Activated CD4-positive, alpha-beta T cell treated with anti-CD3 and anti-CD28 coated beads for 36 hours (primary cell): ENCODE measurements at regions not wholly inside any gene's neighbourhood (a gene's known extent, or its start where the extent isn't known, plus 50 kb on each side); places are given as distances from the start of the nearest gene placed in this dataset.
"Not testable (repeated sequence)": the region's sequence is repeated elsewhere in the genome, so short reads cannot be mapped to it uniquely, and the experiment has no call there.

ENCODE experiments used
- ATAC-seq: fragments of 200-7000 bp; cut with Tn5 transposase; one replicate; pipeline ENCODE4 v1.10.0; 2021; ENCODE audit warnings: mild to moderate bottlenecking, moderate library complexity
- CTCF ChIA-PET: fragments of 350-600 bp; sonication (Branson Sonifier 250); formaldehyde crosslinking; loops from one replicate; lab custom pipeline; 2021; ENCODE audit warnings: antibody characterized with exemption; lab: Charles Lee
- POLR2A ChIA-PET: fragments of 350-600 bp; sonication (Branson Sonifier 250); formaldehyde crosslinking; loops from one replicate; lab custom pipeline; 2021; ENCODE audit warnings: antibody characterized with exemption, inconsistent platforms; lab: Charles Lee
- DNase-seq: peaks from one replicate; pipeline ENCODE4 v3.0.0-alpha.2; 2020
- H3K27ac Mint-ChIP-seq: one replicate; pipeline ENCODE4 v1.8.0; 2021; ENCODE audit warnings: mixed read lengths
- H3K27me3 Mint-ChIP-seq: one replicate; pipeline ENCODE4 v1.8.0; 2021; ENCODE audit warnings: mixed read lengths
- H3K36me3 Mint-ChIP-seq: one replicate; pipeline ENCODE4 v1.8.0; 2021; ENCODE audit warnings: low read depth, mixed read lengths
- H3K4me1 Mint-ChIP-seq: one replicate; pipeline ENCODE4 v1.8.0; 2021; ENCODE audit warnings: mixed read lengths
- H3K4me3 Mint-ChIP-seq: one replicate; pipeline ENCODE4 v1.8.0; 2021; ENCODE audit warnings: mild to moderate bottlenecking, moderate library complexity, mixed read lengths
- H3K9me3 Mint-ChIP-seq: one replicate; pipeline ENCODE4 v1.8.0; 2021; ENCODE audit warnings: low read depth, mixed read lengths
- intact Hi-C, 2 experiments: fragments of 100-400 bp; cut with DNase I in 1 of 2; cut with micrococcal nuclease in 1 of 2; formaldehyde crosslinking; loops; one replicate each; pipeline versions ENCODE4 v1.14.2 to v1.15.1; 2022 to 2024; cut with DNase I, micrococcal nuclease

DNA sequence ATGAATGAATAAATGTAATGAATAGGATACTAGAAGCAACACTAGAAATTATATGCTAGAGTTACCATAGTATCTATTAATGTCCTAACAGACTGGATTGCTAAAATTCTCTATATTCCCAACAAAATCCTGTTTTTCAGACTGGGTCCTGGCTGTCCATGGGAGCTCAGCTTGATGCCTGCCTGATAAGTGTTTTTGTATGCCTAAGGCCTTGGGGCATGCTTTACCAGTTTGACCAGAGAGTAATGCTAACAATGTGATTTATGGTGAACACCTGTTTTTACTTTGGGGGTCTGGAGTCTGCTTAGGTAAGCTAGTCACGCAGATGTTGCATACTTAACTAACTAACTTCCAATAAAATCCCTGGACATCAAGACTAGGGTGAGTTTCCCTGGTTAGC lies 318.8 kb upstream of the DEPDC1 start:
- no peak overlapping the region for H3K4me3 Mint-ChIP-seq
- intact Hi-C loops = no loop called here
- no peak for ATAC-seq
- POLR2A ChIA-PET = no interaction called here
- no peaks in the 10 kb centered on the region for H3K4me1 Mint-ChIP-seq
- no peak overlapping the region for H3K27ac Mint-ChIP-seq
- no peak for DNase-seq
- no peaks in the 10 kb centered on the region for H3K36me3 Mint-ChIP-seq
- CTCF ChIA-PET = no interaction called here
- H3K9me3 Mint-ChIP-seq = peaks cover 2% of the 10 kb centered on the region
- no peaks in the 10 kb centered on the region for H3K27me3 Mint-ChIP-seq

- ATAC-seq, POLR2A ChIA-PET, CTCF ChIA-PET, H3K27me3 Mint-ChIP-seq, DNase-seq, H3K27ac Mint-ChIP-seq, intact Hi-C loops, H3K36me3 Mint-ChIP-seq, H3K4me1 Mint-ChIP-seq, H3K4me3 Mint-ChIP-seq, H3K9me3 Mint-ChIP-seq: not testable (repeated sequence)
Observed at GRCh38 chr1:68817505-68818210, 320.8 kb upstream of the DEPDC1 start.

GRCh38 chr1:68819190-68819829 lies 322.4 kb upstream of the DEPDC1 start:
- Mint-ChIP-seq H3K4me1 (no peaks in the 10 kb centered on the region), H3K27me3 (no peaks in the 10 kb centered on the region), H3K36me3 (no peaks in the 10 kb centered on the region), H3K9me3 (peaks cover 6% of the 10 kb centered on the region), H3K4me3 (no peak overlapping the region), H3K27ac (no peak overlapping the region)
- intact Hi-C loops = no loop called here
- ATAC-seq (no peak), DNase-seq (no peak)
- POLR2A ChIA-PET = no interaction called here
- CTCF ChIA-PET = no interaction called here

DNA sequence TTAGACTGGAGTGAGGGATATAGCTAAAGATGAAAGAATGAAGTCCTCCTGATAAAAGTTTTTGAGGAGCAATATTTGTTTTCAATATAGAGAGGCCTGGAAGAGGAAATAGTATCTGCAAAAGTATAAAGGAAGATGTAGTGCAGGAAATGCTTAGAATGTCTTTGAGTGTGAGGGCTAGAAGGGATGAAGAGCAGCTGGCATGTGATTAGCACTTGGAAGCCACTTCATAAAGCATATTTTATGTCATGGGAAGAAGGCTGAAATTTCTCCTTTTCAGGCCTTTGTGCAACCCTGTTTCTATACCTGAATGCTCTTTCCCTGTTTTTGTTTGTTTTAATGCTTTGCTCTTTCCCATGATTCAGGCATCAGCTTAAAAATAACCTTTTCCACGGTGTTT lies 323.3 kb upstream of the DEPDC1 start:
- ChIA-PET CTCF (interaction anchor here (1.2 kb wide), 1 partner anchor 8 kb away, joined by 3 read pairs; no protein-coding TSS in a partner anchor), POLR2A (no interaction called here)
- no peak overlapping the region for H3K27ac Mint-ChIP-seq
- H3K4me3 Mint-ChIP-seq = no peak overlapping the region
- DNase-seq = no peak
- ATAC-seq = no peak
- H3K9me3 Mint-ChIP-seq = peaks cover 6% of the 10 kb centered on the region
- H3K4me1 Mint-ChIP-seq = no peaks in the 10 kb centered on the region
- H3K27me3 Mint-ChIP-seq = no peaks in the 10 kb centered on the region
- no peaks in the 10 kb centered on the region for H3K36me3 Mint-ChIP-seq
- intact Hi-C loops = no loop called here

GRCh38 chr1:68826836-68827235 lies 330.0 kb upstream of the DEPDC1 start:
- Mint-ChIP-seq H3K36me3 (no peaks in the 10 kb centered on the region), H3K4me1 (no peaks in the 10 kb centered on the region), H3K9me3 (peaks cover 10% of the 10 kb centered on the region), H3K27ac (no peak overlapping the region), H3K4me3 (no peak overlapping the region), H3K27me3 (no peaks in the 10 kb centered on the region)
- intact Hi-C loops = no loop called here
- DNase-seq (no peak), ATAC-seq (no peak)
- POLR2A ChIA-PET = no interaction called here
- CTCF ChIA-PET = interaction anchor here (0.7 kb wide), 1 partner anchor 384 kb away, joined by 4 read pairs; no protein-coding TSS in a partner anchor

DNA sequence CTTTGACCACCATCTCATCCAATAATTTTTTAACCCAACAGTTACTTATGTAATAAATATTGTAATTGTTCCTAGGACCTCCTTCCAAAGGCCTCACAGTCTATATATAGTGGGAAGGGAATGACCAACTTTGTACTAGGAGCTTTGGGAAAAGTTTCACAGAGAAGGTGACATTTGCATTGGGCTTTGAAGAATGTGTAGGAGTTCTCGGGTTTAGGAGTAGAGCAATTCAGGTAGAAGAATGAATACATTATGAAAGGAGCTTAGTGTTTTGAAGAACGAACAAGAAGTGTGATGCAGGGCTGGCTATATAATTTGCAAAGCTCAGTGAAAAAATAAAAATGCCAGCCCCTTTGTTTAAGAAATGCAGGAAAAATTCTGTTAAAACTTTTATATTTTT lies 330.4 kb upstream of the DEPDC1 start:
- no peak overlapping the region for H3K4me3 Mint-ChIP-seq
- H3K4me1 Mint-ChIP-seq = no peaks in the 10 kb centered on the region
- no peaks in the 10 kb centered on the region for H3K27me3 Mint-ChIP-seq
- intact Hi-C loops = no loop called here
- H3K27ac Mint-ChIP-seq = no peak overlapping the region
- no peak for ATAC-seq
- no peaks in the 10 kb centered on the region for H3K36me3 Mint-ChIP-seq
- DNase-seq = no peak
- H3K9me3 Mint-ChIP-seq = peaks cover 10% of the 10 kb centered on the region
- POLR2A ChIA-PET = no interaction called here
- CTCF ChIA-PET = interaction anchor here (0.7 kb wide), 1 partner anchor 384 kb away, joined by 4 read pairs; no protein-coding TSS in a partner anchor

- Mint-ChIP-seq H3K27me3 (no peaks in the 10 kb centered on the region), H3K4me3 (no peak overlapping the region), H3K4me1 (no peaks in the 10 kb centered on the region), H3K9me3 (peaks cover 10% of the 10 kb centered on the region), H3K36me3 (no peaks in the 10 kb centered on the region), H3K27ac (no peak overlapping the region)
- intact Hi-C loops = no loop called here
- ATAC-seq (no peak), DNase-seq (no peak)
- POLR2A ChIA-PET = no interaction called here
- CTCF ChIA-PET = no interaction called here
Observed at GRCh38 chr1:68828013-68828412, 331.1 kb upstream of the DEPDC1 start.

DNA sequence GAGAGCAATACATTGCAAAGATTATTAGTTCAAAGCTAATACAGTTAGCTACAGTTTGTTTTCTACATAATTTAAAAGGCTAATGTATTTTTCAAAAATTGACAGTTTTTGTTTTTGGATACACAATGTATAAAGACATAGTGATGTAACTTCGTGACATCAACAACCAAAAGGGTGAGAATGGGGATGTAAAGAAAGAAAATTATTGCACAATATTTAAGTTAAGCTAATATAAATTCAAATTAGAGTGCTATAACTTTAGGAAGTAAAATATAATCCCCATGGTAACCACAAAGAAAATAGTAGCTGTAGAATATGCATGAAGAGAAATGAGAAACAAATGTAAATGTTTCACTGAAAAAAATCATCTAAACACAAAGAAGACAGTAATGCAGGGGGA lies 334.4 kb upstream of the DEPDC1 start:
- ChIA-PET CTCF (no interaction called here), POLR2A (no interaction called here)
- no peaks in the 10 kb centered on the region for H3K27me3 Mint-ChIP-seq
- H3K4me3 Mint-ChIP-seq = no peak overlapping the region
- ATAC-seq = no peak
- intact Hi-C loops = no loop called here
- no peak for DNase-seq
- H3K9me3 Mint-ChIP-seq = peaks cover 15% of the 10 kb centered on the region
- H3K27ac Mint-ChIP-seq = no peak overlapping the region
- H3K4me1 Mint-ChIP-seq = no peaks in the 10 kb centered on the region
- H3K36me3 Mint-ChIP-seq = no peaks in the 10 kb centered on the region

DNA sequence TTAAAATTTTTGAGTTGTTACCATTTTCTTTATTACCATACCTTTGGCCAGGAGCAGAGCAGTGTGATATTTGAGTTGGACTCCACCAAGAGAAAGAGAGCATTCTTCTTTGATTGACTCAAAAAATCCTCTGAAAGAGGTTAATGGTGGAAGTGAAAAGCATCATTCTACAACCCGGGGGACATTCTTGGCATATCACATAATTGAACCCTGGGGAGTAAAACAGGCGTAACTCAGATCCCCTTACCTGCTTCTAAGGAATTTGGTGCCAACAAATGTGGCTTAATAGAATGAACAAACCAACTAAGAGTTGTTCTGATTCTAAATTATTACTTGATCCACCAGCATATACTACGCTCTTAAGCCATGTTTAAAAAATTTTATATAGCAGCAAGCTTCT lies 351.1 kb upstream of the DEPDC1 start:
- intact Hi-C loops = no loop called here
- Mint-ChIP-seq H3K9me3 (peaks cover 10% of the 10 kb centered on the region), H3K4me1 (no peaks in the 10 kb centered on the region), H3K27me3 (no peaks in the 10 kb centered on the region), H3K36me3 (no peaks in the 10 kb centered on the region), H3K27ac (no peak overlapping the region), H3K4me3 (no peak overlapping the region)
- DNase-seq = no peak
- ATAC-seq = no peak
- ChIA-PET CTCF (no interaction called here), POLR2A (no interaction called here)

DNA sequence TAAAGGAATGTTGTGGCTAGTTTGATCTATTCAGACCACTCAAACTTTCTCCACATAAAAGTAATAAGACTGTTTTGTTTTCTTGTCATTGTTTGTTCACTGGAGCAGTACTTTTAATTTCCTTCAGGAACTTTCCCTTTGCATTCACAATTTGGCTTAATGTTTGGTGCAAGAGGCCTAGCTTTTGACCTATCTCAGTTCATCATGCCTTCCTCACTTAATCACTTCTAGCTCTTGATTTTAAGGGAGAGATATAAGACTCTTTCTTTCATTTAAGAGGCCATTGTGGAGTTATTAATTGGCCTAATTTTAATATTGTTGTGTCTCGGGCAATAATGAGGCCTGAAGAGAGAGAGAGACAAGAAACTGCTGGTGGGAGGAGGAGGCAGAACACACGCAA lies 371.7 kb upstream of the DEPDC1 start:
- intact Hi-C loops = no loop called here
- ChIA-PET POLR2A (no interaction called here), CTCF (no interaction called here)
- DNase-seq = no peak
- Mint-ChIP-seq H3K27me3 (no peaks in the 10 kb centered on the region), H3K4me1 (no peaks in the 10 kb centered on the region), H3K9me3 (peaks cover 27% of the 10 kb centered on the region), H3K27ac (no peak overlapping the region), H3K4me3 (no peak overlapping the region), H3K36me3 (no peaks in the 10 kb centered on the region)
- ATAC-seq = no peak

- no peaks in the 10 kb centered on the region for H3K27me3 Mint-ChIP-seq
- ChIA-PET POLR2A (no interaction called here), CTCF (no interaction called here)
- ATAC-seq (no peak), DNase-seq (no peak)
- H3K4me3 Mint-ChIP-seq = no peak overlapping the region
- peaks cover 17% of the 10 kb centered on the region for H3K9me3 Mint-ChIP-seq
- H3K27ac Mint-ChIP-seq = no peak overlapping the region
- intact Hi-C loops = no loop called here
- H3K36me3 Mint-ChIP-seq = no peaks in the 10 kb centered on the region
- no peaks in the 10 kb centered on the region for H3K4me1 Mint-ChIP-seq
Observed at GRCh38 chr1:68873144-68873543, 376.3 kb upstream of the DEPDC1 start.
